ENCODE measurements at regions not wholly inside any gene's neighbourhood (a gene's known extent, or its start where the extent isn't known, plus 50 kb on each side); places are given as distances from the start of the nearest gene placed in this dataset.

DNA sequence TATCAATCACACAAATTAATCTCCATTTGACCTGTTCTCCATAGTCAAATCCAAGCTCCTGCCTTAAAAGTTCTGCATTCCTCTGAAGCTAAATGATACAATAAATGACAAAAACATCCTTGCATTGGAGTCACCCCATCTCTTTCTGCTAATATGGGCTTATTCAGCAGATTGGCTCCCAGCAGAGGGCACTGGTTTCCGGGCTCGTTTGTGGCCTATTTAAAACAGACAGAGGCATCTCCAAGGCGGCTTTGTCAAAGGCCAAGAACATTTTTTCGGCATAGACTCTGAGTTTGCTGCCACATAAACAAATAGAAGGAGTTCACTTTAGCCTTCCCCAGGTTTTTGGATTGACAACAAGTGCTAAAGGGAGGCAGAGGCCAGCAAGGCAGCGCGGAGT, 204.4 kb upstream of the RASGRP1 start:
- H3K27ac ChIP-seq = peak overlapping the region in 1 of 2 experiments; percentile 26; a peak in 1 of 6 replicates
- no peak overlapping the region for H3K4me2 ChIP-seq
- ATAC-seq (peak in 1 of 2 experiments; percentile 70; a peak in 2 of 6 replicates), DNase-seq (ENCODE audit: low read depth in 1 of 2, low spot score in 1 of 2) (peak in 1 of 2 experiments; percentile 14), FAIRE-seq (no peak)
- POLR2A ChIA-PET = interaction anchor here (0.9 kb wide), 1 partner anchor 812 kb away, joined by 3 read pairs; the partner anchor contains the start of gene THBS1
- H3K4me3 ChIP-seq = no peak overlapping the region
- TF ChIP-seq TP53 (CRISPR knock-in tag; IDR thresholded peaks at IDR 0.05) (no peak), KDM1A (IDR thresholded peaks at IDR 0.05; ENCODE audit: low read depth) (no peak), NR3C1 (IDR thresholded peaks at IDR 0.05) (no peak), ZNF302 (CRISPR knock-in tag; IDR thresholded peaks at IDR 0.05) (no peak), RAD21 (conservative IDR thresholded peaks at IDR 0.05 in 1 of 2, IDR thresholded peaks at IDR 0.05 in 1 of 2) (peak; percentile 28 to 40; a peak in 4 of 5 replicates), NPAS2 (CRISPR knock-in tag; IDR thresholded peaks at IDR 0.05; ENCODE audit: borderline replicate concordance) (no peak), MAFK (IDR thresholded peaks at IDR 0.05; ENCODE audit: partially characterized antibody) (peak; percentile 34), HEYL (CRISPR knock-in tag; IDR thresholded peaks at IDR 0.05) (no peak), CBX8 (IDR thresholded peaks at IDR 0.05) (no peak), SMC3 (IDR thresholded peaks at IDR 0.05) (peak; percentile 25; the same call in 1 of the 3 replicates), EHMT2 (IDR thresholded peaks at IDR 0.05; ENCODE audit: low read depth) (no peak), ZC3H11A (IDR thresholded peaks at IDR 0.05) (no peak)
- TF ChIP-seq, protein P1, sequence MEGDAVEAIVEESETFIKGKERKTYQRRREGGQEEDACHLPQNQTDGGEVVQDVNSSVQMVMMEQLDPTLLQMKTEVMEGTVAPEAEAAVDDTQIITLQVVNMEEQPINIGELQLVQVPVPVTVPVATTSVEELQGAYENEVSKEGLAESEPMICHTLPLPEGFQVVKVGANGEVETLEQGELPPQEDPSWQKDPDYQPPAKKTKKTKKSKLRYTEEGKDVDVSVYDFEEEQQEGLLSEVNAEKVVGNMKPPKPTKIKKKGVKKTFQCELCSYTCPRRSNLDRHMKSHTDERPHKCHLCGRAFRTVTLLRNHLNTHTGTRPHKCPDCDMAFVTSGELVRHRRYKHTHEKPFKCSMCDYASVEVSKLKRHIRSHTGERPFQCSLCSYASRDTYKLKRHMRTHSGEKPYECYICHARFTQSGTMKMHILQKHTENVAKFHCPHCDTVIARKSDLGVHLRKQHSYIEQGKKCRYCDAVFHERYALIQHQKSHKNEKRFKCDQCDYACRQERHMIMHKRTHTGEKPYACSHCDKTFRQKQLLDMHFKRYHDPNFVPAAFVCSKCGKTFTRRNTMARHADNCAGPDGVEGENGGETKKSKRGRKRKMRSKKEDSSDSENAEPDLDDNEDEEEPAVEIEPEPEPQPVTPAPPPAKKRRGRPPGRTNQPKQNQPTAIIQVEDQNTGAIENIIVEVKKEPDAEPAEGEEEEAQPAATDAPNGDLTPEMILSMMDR (IDR thresholded peaks at IDR 0.05) = peak; percentile 30
- TF ChIP-seq, protein P2, sequence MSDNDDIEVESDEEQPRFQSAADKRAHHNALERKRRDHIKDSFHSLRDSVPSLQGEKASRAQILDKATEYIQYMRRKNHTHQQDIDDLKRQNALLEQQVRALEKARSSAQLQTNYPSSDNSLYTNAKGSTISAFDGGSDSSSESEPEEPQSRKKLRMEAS (IDR thresholded peaks at IDR 0.05) = no peak
- TF ChIP-seq, protein P3, sequence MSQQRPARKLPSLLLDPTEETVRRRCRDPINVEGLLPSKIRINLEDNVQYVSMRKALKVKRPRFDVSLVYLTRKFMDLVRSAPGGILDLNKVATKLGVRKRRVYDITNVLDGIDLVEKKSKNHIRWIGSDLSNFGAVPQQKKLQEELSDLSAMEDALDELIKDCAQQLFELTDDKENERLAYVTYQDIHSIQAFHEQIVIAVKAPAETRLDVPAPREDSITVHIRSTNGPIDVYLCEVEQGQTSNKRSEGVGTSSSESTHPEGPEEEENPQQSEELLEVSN (IDR thresholded peaks at IDR 0.05; ENCODE audit: borderline replicate concordance, low read depth) = no peak
- TF ChIP-seq, protein P4, sequence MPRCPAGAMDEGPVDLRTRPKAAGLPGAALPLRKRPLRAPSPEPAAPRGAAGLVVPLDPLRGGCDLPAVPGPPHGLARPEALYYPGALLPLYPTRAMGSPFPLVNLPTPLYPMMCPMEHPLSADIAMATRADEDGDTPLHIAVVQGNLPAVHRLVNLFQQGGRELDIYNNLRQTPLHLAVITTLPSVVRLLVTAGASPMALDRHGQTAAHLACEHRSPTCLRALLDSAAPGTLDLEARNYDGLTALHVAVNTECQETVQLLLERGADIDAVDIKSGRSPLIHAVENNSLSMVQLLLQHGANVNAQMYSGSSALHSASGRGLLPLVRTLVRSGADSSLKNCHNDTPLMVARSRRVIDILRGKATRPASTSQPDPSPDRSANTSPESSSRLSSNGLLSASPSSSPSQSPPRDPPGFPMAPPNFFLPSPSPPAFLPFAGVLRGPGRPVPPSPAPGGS (IDR thresholded peaks at IDR 0.05) = no peak
- TF ChIP-seq, protein P5, sequence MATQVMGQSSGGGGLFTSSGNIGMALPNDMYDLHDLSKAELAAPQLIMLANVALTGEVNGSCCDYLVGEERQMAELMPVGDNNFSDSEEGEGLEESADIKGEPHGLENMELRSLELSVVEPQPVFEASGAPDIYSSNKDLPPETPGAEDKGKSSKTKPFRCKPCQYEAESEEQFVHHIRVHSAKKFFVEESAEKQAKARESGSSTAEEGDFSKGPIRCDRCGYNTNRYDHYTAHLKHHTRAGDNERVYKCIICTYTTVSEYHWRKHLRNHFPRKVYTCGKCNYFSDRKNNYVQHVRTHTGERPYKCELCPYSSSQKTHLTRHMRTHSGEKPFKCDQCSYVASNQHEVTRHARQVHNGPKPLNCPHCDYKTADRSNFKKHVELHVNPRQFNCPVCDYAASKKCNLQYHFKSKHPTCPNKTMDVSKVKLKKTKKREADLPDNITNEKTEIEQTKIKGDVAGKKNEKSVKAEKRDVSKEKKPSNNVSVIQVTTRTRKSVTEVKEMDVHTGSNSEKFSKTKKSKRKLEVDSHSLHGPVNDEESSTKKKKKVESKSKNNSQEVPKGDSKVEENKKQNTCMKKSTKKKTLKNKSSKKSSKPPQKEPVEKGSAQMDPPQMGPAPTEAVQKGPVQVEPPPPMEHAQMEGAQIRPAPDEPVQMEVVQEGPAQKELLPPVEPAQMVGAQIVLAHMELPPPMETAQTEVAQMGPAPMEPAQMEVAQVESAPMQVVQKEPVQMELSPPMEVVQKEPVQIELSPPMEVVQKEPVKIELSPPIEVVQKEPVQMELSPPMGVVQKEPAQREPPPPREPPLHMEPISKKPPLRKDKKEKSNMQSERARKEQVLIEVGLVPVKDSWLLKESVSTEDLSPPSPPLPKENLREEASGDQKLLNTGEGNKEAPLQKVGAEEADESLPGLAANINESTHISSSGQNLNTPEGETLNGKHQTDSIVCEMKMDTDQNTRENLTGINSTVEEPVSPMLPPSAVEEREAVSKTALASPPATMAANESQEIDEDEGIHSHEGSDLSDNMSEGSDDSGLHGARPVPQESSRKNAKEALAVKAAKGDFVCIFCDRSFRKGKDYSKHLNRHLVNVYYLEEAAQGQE (IDR thresholded peaks at IDR 0.05) = no peak
- TF ChIP-seq, protein P6, sequence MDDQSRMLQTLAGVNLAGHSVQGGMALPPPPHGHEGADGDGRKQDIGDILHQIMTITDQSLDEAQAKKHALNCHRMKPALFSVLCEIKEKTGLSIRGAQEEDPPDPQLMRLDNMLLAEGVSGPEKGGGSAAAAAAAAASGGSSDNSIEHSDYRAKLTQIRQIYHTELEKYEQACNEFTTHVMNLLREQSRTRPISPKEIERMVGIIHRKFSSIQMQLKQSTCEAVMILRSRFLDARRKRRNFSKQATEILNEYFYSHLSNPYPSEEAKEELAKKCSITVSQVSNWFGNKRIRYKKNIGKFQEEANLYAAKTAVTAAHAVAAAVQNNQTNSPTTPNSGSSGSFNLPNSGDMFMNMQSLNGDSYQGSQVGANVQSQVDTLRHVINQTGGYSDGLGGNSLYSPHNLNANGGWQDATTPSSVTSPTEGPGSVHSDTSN (IDR thresholded peaks at IDR 0.05) = no peak
- no peaks in the 10 kb centered on the region for H3K9me3 ChIP-seq
- CTCF ChIA-PET = interaction anchor here (1.0 to 1.3 kb wide), 2 partner anchors 9 to 360 kb away, joined by 4 read pairs; no protein-coding TSS in a partner anchor
- 46% methylated on average over 6 of the region's 6 CpGs for WGBS (ENCODE audit: missing lambda C conversion rate)
- H3K4me1 ChIP-seq = no peaks in the 10 kb centered on the region

Measured in A549 (cell line).